Trophoblast cell (in vitro differentiated cells and primary cell): ENCODE measurements at regions not wholly inside any gene's neighbourhood (a gene's known extent, or its start where the extent isn't known, plus 50 kb on each side); places are given as distances from the start of the nearest gene placed in this dataset.
A peak's percentile ranks its signal among the peaks of the same experiment; 100 is the strongest.

ENCODE experiments used
- DNase-seq, 2 donors: peaks; one replicate each; pipeline ENCODE4 v3.0.0-alpha.2; 2016
- H2AFZ ChIP-seq: 2 replicates; pipeline ENCODE4 v1.6.1; 2013; ENCODE audit warnings: low read length, moderate library complexity, mild to moderate bottlenecking; ENCODE audit not compliant: insufficient read depth, poor library complexity
- H2AK5ac ChIP-seq: 2 replicates; pipeline ENCODE4 v1.6.1; 2013; ENCODE audit warnings: mild to moderate bottlenecking, low read length
- H2BK120ac ChIP-seq: 2 replicates; pipeline ENCODE4 v1.6.1; 2013; ENCODE audit warnings: low read length, mild to moderate bottlenecking, moderate library complexity; ENCODE audit not compliant: insufficient read depth, poor library complexity
- H2BK12ac ChIP-seq: 2 replicates; pipeline ENCODE4 v1.6.1; 2013; ENCODE audit warnings: mild to moderate bottlenecking, low read length, moderate library complexity
- H2BK5ac ChIP-seq: 2 replicates; pipeline ENCODE4 v1.6.1; 2013; ENCODE audit warnings: low read length, low read depth, moderate library complexity, mild to moderate bottlenecking; ENCODE audit not compliant: poor library complexity
- H3K14ac ChIP-seq: 2 replicates; pipeline ENCODE4 v1.6.1; 2013; ENCODE audit warnings: mild to moderate bottlenecking, low read length
- H3K18ac ChIP-seq: 2 replicates; pipeline ENCODE4 v1.6.1; 2013; ENCODE audit warnings: mild to moderate bottlenecking, low read length
- H3K23ac ChIP-seq: 2 replicates; pipeline ENCODE4 v1.6.1; 2013; ENCODE audit warnings: low read length
- H3K27ac ChIP-seq: 2 replicates; pipeline ENCODE4 v1.5.1; 2013; ENCODE audit warnings: low read depth, mild to moderate bottlenecking, inconsistent platforms, low read length, moderate library complexity
- H3K27me3 ChIP-seq: 2 replicates; pipeline ENCODE4 v1.6.1; 2013; ENCODE audit warnings: inconsistent platforms, mild to moderate bottlenecking, low read length, moderate library complexity; ENCODE audit not compliant: insufficient read depth
- H3K36me3 ChIP-seq, 2 experiments: 1 replicate in 1 of 2; 2 replicates in 1 of 2; pipeline ENCODE4 v1.6.1; 2013; ENCODE audit warnings: low read length in 2 of 2, mild to moderate bottlenecking in 2 of 2, moderate library complexity in 1 of 2; ENCODE audit not compliant: insufficient read depth in 2 of 2, control insufficient read depth in 1 of 2
- H3K4ac ChIP-seq: 2 replicates; pipeline ENCODE4 v1.6.1; 2013; ENCODE audit warnings: low read depth, mild to moderate bottlenecking, low read length, moderate library complexity
- H3K4me1 ChIP-seq, 2 experiments: 1 replicate in 1 of 2; 2 replicates in 1 of 2; pipeline ENCODE4 v1.6.1; 2013; ENCODE audit warnings: low read length in 2 of 2, mild to moderate bottlenecking in 2 of 2, moderate library complexity in 1 of 2; ENCODE audit not compliant: insufficient read depth in 2 of 2, control insufficient read depth in 1 of 2
- H3K4me2 ChIP-seq: 2 replicates; pipeline ENCODE4 v1.6.1; 2013; ENCODE audit warnings: inconsistent platforms, mild to moderate bottlenecking, low read length, moderate library complexity
- H3K4me3 ChIP-seq: 2 replicates; pipeline ENCODE4 v1.5.1; 2013; ENCODE audit warnings: mild to moderate bottlenecking, low read depth, low read length, inconsistent platforms
- H3K79me1 ChIP-seq: one replicate; pipeline ENCODE4 v1.6.1; 2013; ENCODE audit warnings: low read length
- H3K79me2 ChIP-seq: 2 replicates; pipeline ENCODE4 v1.6.1; 2013; ENCODE audit warnings: low read length, mild to moderate bottlenecking; ENCODE audit not compliant: control insufficient read depth, insufficient read depth, poor library complexity
- H3K9ac ChIP-seq: 2 replicates; pipeline ENCODE4 v1.6.1; 2013; ENCODE audit warnings: mild to moderate bottlenecking, low read length
- H3K9me3 ChIP-seq: 2 replicates; pipeline ENCODE4 v1.6.1; 2013; ENCODE audit warnings: low read depth, mild to moderate bottlenecking, control low read depth, inconsistent platforms, low read length; ENCODE audit not compliant: insufficient read depth
- H4K12ac ChIP-seq: 2 replicates; pipeline ENCODE4 v1.6.1; 2013; ENCODE audit warnings: low read depth, mild to moderate bottlenecking, low read length, moderate library complexity
- H4K8ac ChIP-seq: 2 replicates; pipeline ENCODE4 v1.6.1; 2013; ENCODE audit warnings: low read depth, mild to moderate bottlenecking, low read length, moderate library complexity
- H4K91ac ChIP-seq: one replicate; pipeline ENCODE4 v1.6.1; 2013; ENCODE audit warnings: low read depth, mild to moderate bottlenecking, low read length, moderate library complexity
- WGBS: extraction: QIAGEN DNeasy Blood & Tissue Kit; methylation state at CpG from one replicate; pipeline ENCODE4 v1.1.7; 2013; ENCODE audit warnings: missing lambda C conversion rate; ENCODE audit not compliant: insufficient read length, insufficient coverage; ENCODE audit errors: extremely low coverage; 5-methylcytosine and 5-hydroxymethylcytosine counted together

GRCh38 chr2:121837591-121837990 lies 82.1 kb downstream of the TSN start:
- no peaks in the 10 kb centered on the region for H3K79me1 ChIP-seq
- no peak overlapping the region for H2AK5ac ChIP-seq
- H2AFZ ChIP-seq, result no peak overlapping the region
- H2BK12ac ChIP-seq, result no peak overlapping the region
- H3K27me3 ChIP-seq, result no peaks in the 10 kb centered on the region
- no peaks in the 10 kb centered on the region for H3K36me3 ChIP-seq
- no peak overlapping the region for H3K4ac ChIP-seq
- no peak overlapping the region for H4K91ac ChIP-seq
- no peak overlapping the region for H3K18ac ChIP-seq
- DNase-seq, result no peak
- H2BK120ac ChIP-seq, result no peak overlapping the region
- H3K4me2 ChIP-seq, result no peak overlapping the region
- H3K23ac ChIP-seq, result peak overlapping the region; percentile 58
- H3K9ac ChIP-seq, result no peak overlapping the region
- no peak overlapping the region for H4K12ac ChIP-seq
- peaks cover 3% of the 10 kb centered on the region for H3K9me3 ChIP-seq
- no peaks in the 10 kb centered on the region for H3K79me2 ChIP-seq
- WGBS, result no CpG with 5 or more reads among the region's 3 CpGs
- H3K14ac ChIP-seq, result no peak overlapping the region
- H3K4me1 ChIP-seq, result no peaks in the 10 kb centered on the region
- H2BK5ac ChIP-seq, result no peak overlapping the region
- H3K4me3 ChIP-seq, result no peak overlapping the region
- no peak overlapping the region for H3K27ac ChIP-seq
- H4K8ac ChIP-seq, result no peak overlapping the region

DNA sequence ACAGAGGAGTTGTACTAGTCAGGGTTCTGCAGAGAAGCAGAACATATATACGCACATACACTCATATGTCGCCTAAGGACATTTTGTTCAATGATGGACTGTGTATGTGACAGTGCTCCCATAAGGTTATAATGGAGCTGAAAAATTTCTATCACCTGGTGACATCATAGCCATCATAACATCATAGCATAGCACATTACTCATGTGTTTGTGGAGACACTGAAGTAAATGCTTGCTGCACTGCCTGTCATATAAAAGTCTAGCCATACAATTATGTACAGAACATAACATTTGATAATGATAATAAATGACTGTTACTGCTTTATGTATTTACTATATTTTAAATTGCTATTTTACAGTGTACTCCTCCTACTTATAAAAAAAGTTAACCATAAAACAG lies 83.1 kb downstream of the TSN start:
- no CpG with 5 or more reads among the region's 2 CpGs for WGBS
- no peaks in the 10 kb centered on the region for H3K27me3 ChIP-seq
- H2BK12ac ChIP-seq, result no peak overlapping the region
- H3K9ac ChIP-seq, result no peak overlapping the region
- no peak overlapping the region for H4K8ac ChIP-seq
- H3K79me2 ChIP-seq, result no peaks in the 10 kb centered on the region
- no peak overlapping the region for H4K12ac ChIP-seq
- no peak overlapping the region for H3K23ac ChIP-seq
- no peak overlapping the region for H2BK5ac ChIP-seq
- H3K14ac ChIP-seq, result no peak overlapping the region
- no peak overlapping the region for H2AK5ac ChIP-seq
- H2AFZ ChIP-seq, result no peak overlapping the region
- DNase-seq, result peak in 1 of 2 donors; percentile 15
- no peaks in the 10 kb centered on the region for H3K36me3 ChIP-seq
- no peak overlapping the region for H4K91ac ChIP-seq
- no peaks in the 10 kb centered on the region for H3K79me1 ChIP-seq
- H3K9me3 ChIP-seq, result peaks cover 5% of the 10 kb centered on the region
- no peak overlapping the region for H3K27ac ChIP-seq
- H3K4me1 ChIP-seq, result no peaks in the 10 kb centered on the region
- no peak overlapping the region for H3K18ac ChIP-seq
- H2BK120ac ChIP-seq, result no peak overlapping the region
- H3K4ac ChIP-seq, result no peak overlapping the region
- H3K4me2 ChIP-seq, result no peak overlapping the region
- no peak overlapping the region for H3K4me3 ChIP-seq

DNA sequence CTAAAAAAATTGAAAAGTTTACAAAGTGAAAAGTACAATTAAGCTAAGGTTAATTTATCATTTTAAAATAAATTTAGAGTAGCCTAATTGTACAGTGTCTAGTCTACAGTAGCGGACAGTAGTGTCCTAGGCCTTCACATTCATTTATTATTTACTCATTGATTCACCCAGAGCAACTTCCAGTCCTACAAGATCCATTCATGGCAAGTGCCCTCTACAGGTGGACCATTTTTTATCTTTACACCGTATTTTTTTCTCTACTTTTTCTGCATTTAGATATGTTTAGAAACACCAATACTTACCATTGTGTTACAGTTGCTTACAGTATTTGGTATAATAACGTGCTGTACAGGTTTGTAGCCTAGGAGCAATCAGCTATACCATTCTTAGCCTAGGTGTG lies 84.1 kb downstream of the TSN start:
- H3K23ac ChIP-seq, result no peak overlapping the region
- H4K91ac ChIP-seq, result no peak overlapping the region
- H3K9ac ChIP-seq, result no peak overlapping the region
- H3K4me2 ChIP-seq, result no peak overlapping the region
- H2BK5ac ChIP-seq, result no peak overlapping the region
- peaks cover 5% of the 10 kb centered on the region for H3K9me3 ChIP-seq
- no peak overlapping the region for H2BK120ac ChIP-seq
- H2AK5ac ChIP-seq, result no peak overlapping the region
- H3K79me2 ChIP-seq, result no peaks in the 10 kb centered on the region
- H2BK12ac ChIP-seq, result no peak overlapping the region
- no peak overlapping the region for H4K12ac ChIP-seq
- H3K4me3 ChIP-seq, result no peak overlapping the region
- no peak for DNase-seq
- no peak overlapping the region for H3K14ac ChIP-seq
- no peak overlapping the region for H3K18ac ChIP-seq
- H3K27ac ChIP-seq, result no peak overlapping the region
- H3K79me1 ChIP-seq, result no peaks in the 10 kb centered on the region
- no peak overlapping the region for H3K4ac ChIP-seq
- no peak overlapping the region for H4K8ac ChIP-seq
- H3K36me3 ChIP-seq, result no peaks in the 10 kb centered on the region
- H2AFZ ChIP-seq, result no peak overlapping the region
- WGBS, result no CpG with 5 or more reads among the region's 3 CpGs
- H3K4me1 ChIP-seq, result no peaks in the 10 kb centered on the region
- H3K27me3 ChIP-seq, result no peaks in the 10 kb centered on the region

DNA sequence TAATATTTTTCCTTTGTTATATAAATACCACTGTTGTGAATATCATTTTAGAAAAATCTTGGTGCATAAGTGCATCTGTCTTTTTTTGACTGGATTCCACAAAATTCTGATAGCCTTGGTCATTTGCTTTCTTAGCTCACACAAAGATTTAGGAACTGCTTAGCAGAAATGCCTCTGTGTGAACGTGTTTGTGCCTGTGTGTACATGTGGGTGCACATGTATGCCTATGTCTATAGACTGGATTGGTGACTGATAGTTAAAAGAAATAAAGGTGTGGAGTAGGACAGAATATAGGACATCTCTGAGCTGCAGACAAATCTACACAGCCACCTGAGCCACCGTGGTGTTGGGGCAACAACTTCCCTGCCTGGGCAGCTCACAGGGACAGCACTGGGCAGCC lies 93.8 kb downstream of the TSN start:
- H3K4me1 ChIP-seq, result no peaks in the 10 kb centered on the region
- H3K27me3 ChIP-seq, result no peaks in the 10 kb centered on the region
- H3K4me2 ChIP-seq, result no peak overlapping the region
- H2BK12ac ChIP-seq, result no peak overlapping the region
- no peak overlapping the region for H3K23ac ChIP-seq
- no peak overlapping the region for H2BK5ac ChIP-seq
- no peak overlapping the region for H3K18ac ChIP-seq
- H3K79me1 ChIP-seq, result no peaks in the 10 kb centered on the region
- H2BK120ac ChIP-seq, result no peak overlapping the region
- H3K4ac ChIP-seq, result no peak overlapping the region
- no peak overlapping the region for H2AK5ac ChIP-seq
- no peak overlapping the region for H3K14ac ChIP-seq
- H3K36me3 ChIP-seq, result no peaks in the 10 kb centered on the region
- H2AFZ ChIP-seq, result no peak overlapping the region
- H3K4me3 ChIP-seq, result no peak overlapping the region
- H3K9ac ChIP-seq, result no peak overlapping the region
- H4K91ac ChIP-seq, result no peak overlapping the region
- H3K9me3 ChIP-seq, result no peaks in the 10 kb centered on the region
- DNase-seq, result no peak
- no CpG with 5 or more reads among the region's 2 CpGs for WGBS
- H3K79me2 ChIP-seq, result no peaks in the 10 kb centered on the region
- H4K8ac ChIP-seq, result no peak overlapping the region
- H3K27ac ChIP-seq, result no peak overlapping the region
- no peak overlapping the region for H4K12ac ChIP-seq
